LNCaP clone FGC (cell line): ENCODE measurements at regions not wholly inside any gene's neighbourhood (a gene's known extent, or its start where the extent isn't known, plus 50 kb on each side); places are given as distances from the start of the nearest gene placed in this dataset.
"Not testable (repeated sequence)": the region's sequence is repeated elsewhere in the genome, so short reads cannot be mapped to it uniquely, and the experiment has no call there.

Source experiments
- DNase-seq: peaks from one replicate; pipeline ENCODE4 v3.0.0-alpha.2; 2011; ENCODE audit warnings: low read depth
- H3K4me3 ChIP-seq: 2 replicates; pipeline ENCODE4 v1.5.1; 2011; ENCODE audit warnings: mild to moderate bottlenecking, low read depth, low read length, control low read depth
- TF ChIP-seq, protein P1 (sequence below): IDR thresholded peaks from 2 replicates; pipeline ENCODE4 v1.5.1; 2012; ENCODE audit warnings: mild to moderate bottlenecking; ENCODE audit not compliant: control insufficient read depth, insufficient read depth; ENCODE audit errors: extremely low read depth

DNA sequence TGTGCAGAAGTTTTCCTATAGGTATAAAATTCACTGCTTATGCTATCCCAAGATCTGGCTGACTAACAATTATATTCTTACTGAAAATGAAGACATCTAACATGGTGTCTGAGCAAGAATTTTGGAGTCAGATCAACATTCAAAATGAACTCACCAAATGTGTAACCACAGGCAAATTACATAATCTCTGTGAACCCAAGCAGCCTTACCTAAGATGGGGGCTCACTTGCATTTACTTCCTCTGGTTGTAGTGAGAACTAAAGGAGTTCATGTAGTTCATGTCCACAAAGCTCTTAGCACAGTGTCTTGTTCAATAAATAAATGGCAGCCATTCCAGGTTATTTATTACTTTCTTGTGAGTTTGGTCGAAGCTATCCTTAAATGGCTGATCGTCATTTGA, 163.9 kb upstream of the LCORL start:
- TF ChIP-seq, protein P1, sequence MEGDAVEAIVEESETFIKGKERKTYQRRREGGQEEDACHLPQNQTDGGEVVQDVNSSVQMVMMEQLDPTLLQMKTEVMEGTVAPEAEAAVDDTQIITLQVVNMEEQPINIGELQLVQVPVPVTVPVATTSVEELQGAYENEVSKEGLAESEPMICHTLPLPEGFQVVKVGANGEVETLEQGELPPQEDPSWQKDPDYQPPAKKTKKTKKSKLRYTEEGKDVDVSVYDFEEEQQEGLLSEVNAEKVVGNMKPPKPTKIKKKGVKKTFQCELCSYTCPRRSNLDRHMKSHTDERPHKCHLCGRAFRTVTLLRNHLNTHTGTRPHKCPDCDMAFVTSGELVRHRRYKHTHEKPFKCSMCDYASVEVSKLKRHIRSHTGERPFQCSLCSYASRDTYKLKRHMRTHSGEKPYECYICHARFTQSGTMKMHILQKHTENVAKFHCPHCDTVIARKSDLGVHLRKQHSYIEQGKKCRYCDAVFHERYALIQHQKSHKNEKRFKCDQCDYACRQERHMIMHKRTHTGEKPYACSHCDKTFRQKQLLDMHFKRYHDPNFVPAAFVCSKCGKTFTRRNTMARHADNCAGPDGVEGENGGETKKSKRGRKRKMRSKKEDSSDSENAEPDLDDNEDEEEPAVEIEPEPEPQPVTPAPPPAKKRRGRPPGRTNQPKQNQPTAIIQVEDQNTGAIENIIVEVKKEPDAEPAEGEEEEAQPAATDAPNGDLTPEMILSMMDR: no peak
- no peak overlapping the region for H3K4me3 ChIP-seq
- no peak for DNase-seq

DNA sequence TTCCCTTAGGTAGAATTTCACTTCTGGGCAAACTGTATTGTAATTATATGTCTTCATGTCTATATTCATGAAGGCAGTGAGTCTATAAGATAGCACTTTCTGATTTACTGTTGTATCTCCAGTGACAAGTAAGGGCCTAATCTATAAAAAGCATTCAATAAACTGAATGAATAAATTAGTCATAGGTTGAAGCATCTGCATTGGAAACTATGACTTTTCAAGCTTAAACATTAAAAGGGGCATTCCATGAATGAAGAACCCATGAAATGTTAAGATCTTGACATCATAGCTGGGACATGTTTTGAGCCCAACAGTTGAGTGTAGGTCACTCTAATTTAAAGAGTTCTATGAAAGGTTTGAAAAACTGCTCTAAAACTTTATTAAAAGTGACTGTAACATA, 159.3 kb upstream of the LCORL start:
- TF ChIP-seq, protein P1: no peak
- no peak overlapping the region for H3K4me3 ChIP-seq
- DNase-seq: no peak

DNA sequence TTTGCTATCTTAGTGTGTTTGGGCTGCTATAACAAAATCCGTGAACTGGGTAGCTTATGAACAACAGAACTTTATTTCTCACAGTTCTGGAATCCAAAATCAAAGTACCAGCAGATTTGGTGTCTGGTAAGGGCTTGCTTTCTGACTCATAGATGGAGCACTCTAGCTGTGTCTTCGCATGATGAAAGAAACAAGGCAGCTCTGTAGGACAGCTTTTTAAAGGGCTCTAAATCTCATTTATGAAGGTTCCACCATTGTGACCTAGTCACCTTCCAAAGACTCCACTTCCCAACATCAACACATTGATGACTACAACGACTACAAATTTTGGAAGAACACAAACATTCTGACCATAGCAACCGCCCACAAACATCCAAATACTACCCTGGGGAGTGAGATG, 158.6 kb upstream of the LCORL start:
- TF ChIP-seq, protein P1: no peak

DNA sequence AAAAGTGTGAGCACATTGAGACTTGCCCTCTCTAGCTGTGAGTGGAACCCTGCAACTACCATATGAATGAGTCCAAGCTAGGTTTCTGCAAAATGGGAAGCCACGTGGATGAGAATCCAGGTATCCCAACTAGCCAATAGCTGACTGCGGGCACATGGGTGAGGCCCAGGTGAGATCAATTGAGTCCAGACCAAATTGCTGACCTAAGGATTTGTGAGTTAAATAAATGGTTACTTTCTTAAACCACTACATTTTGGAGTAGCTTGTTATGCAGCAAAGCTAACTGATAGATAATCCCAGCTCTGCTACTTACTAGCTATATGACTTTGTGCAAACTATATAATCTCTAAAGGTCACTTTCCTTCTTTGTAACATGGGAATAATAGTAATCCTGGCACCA, 150.3 kb upstream of the LCORL start:
- TF ChIP-seq, protein P1: no peak
- DNase-seq: no peak

More for the DNA sequence above, 158.6 kb upstream of the LCORL start:
- H3K4me3 ChIP-seq: no peak overlapping the region
- DNase-seq: no peak

DNA sequence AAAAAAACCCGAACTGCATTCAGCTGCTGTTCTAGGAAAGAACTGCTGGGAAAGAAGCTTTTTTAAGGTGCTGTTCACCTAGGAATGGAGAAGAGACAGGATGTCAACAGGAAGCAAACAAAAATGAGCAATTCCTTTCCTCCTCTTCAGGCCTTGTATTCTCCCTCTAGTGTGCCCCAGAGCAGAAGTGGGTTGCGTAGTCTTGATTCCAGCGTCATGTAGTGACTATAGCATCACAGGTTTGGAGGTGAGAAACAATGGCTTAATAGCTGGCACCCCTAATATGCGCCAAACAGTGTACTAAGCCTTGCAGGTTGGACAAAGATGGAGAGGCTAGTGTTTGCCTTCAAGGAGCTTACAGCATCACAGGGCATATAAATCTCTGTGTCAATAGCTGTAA, 146.3 kb upstream of the LCORL start:
- H3K4me3 ChIP-seq: no peak overlapping the region
- no peak for DNase-seq
- TF ChIP-seq, protein P1: no peak

More for the DNA sequence above, 150.3 kb upstream of the LCORL start:
- no peak overlapping the region for H3K4me3 ChIP-seq

DNA sequence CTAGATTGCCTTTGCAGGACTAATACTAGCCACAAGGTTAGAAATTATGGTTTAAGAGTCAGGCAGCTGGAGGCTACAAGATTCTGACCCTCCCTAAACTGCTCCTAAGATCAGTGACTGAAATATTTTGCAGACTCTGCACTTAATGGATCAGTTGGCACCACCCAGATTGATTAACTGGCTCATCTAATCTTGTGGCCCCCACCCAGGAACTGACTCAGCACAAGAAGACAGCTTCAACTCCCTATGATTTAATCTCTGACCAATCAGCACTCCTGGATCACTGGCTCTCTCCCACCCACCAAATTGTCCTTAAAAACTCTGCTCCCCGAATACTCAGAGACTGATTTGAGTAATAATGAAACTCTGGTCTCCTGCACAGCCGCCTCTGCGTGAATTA, 145.4 kb upstream of the LCORL start:
- H3K4me3 ChIP-seq: no peak overlapping the region
- TF ChIP-seq, protein P1: no peak
- DNase-seq: no peak

DNA sequence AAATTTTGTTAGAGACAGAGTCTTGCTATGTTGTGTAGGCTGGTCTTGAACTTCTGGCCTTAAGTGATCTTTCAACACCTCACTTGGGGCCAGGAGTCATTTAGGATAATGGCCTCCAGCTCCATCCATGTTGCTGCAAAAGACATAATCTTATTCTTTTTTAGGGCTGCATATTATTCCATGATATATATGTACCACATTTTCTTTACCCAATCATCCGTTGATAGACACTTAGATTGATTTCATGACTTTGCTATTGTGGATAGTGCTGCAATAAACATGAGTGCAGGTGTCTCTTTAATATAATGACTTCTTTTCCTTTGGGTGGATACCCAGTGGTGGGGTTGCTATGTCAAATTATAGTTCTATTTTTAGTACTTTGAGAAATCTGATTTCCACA, 140.9 kb upstream of the LCORL start:
- TF ChIP-seq, protein P1: no peak
- H3K4me3 ChIP-seq: no peak overlapping the region
- DNase-seq: no peak

DNA sequence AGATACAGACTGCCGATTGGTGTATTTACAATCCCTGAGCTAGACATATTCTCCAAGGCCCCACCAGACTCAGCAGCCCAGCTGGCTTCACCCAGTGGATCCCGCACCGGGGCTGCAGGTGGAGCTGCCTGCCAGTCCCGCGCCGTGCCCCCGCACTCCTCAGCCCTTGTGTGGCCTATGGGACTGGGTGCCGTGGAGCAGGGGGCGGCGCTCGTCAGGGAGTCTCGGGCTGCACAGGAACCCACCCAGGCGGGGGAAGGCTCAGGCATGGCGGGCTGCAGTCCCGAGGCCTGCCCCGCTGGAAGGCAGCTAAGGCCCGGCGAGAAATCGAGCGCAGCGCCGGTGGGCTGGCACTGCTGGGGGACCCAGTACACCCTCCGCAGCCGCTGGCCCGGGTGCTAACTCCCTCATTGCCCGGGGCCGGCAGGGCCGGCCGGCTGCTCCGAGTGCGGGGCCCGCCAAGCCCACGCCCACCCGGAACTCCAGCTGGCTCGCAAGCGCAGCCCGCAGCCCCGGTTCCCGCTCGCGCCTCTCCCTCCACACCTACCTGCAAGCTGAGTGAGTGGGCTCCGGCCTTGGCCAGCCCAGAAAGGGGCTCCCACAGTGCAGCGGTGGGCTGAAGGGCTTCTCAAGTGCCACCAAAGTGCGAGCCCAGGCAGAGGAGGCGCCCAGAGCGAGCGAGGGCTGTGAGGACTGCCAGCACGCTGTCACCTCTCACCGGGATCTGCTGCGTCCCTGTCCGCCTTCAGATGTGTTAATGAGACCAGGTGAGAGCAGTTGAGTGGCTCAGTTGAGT, 137.8 kb upstream of the LCORL start:
- not testable (repeated sequence) for DNase-seq

More for the DNA sequence above, 137.8 kb upstream of the LCORL start:
- not testable (repeated sequence) for H3K4me3 ChIP-seq
